ENCODE measurements at regions not wholly inside any gene's neighbourhood (a gene's known extent, or its start where the extent isn't known, plus 50 kb on each side); places are given as distances from the start of the nearest gene placed in this dataset.

- Mint-ChIP-seq H3K4me3 (ENCODE audit: unreplicated experiment) (no peak overlapping the region), H3K9me3 (ENCODE audit: unreplicated experiment) (no peaks in the 10 kb centered on the region), H3K27ac (ENCODE audit: low read depth, unreplicated experiment) (no peak overlapping the region), H3K27me3 (ENCODE audit: insufficient read depth, unreplicated experiment) (peaks cover 97% of the 10 kb centered on the region), H3K4me1 (ENCODE audit: insufficient read depth, unreplicated experiment) (no peaks in the 10 kb centered on the region), H3K36me3 (ENCODE audit: insufficient read depth, unreplicated experiment) (no peaks in the 10 kb centered on the region)
- DNase-seq (ENCODE audit: unreplicated experiment), result no peak
- ChIA-PET CTCF (interaction anchor here (0.6 kb wide), 3 partner anchors 13 to 1807 kb away, joined by 3 to 4 read pairs (median 4); no protein-coding TSS in a partner anchor), POLR2A (no interaction called here)
- BruUV-seq (replicated peaks), result no TSS peak
- intact Hi-C loops (cut with micrococcal nuclease), result no loop called here
- no peak for TF ChIP-seq CTCF (IDR thresholded peaks at IDR 0.05; ENCODE audit: unreplicated experiment)
Observed at GRCh38 chr11:18994860-18995259, 55.6 kb upstream of the MRGPRX1 start.

Measured in MCF 10A (cell line).